SU-DHL-6 (cell line): ENCODE measurements at regions not wholly inside any gene's neighbourhood (a gene's known extent, or its start where the extent isn't known, plus 50 kb on each side); places are given as distances from the start of the nearest gene placed in this dataset.

Experiments used
- CTCF ChIP-seq: fragments of 200-600 bp; sonication (generic); IDR thresholded peaks from one replicate; pipeline ENCODE4 v1.5.1; 2017; ENCODE audit warnings: antibody characterized with exemption, mild to moderate bottlenecking, low read length, moderate library complexity; ENCODE audit not compliant: insufficient read depth, poor library complexity, severe bottlenecking
- EZH2phosphoT487 ChIP-seq: fragments of 200-600 bp; sonication (generic), shearing (Covaris generic); conservative IDR thresholded peaks from 2 replicates; pipeline ENCODE4 v1.6.1; 2018; ENCODE audit warnings: mild to moderate bottlenecking, antibody characterized with exemption, low read length, moderate library complexity, mixed read lengths

GRCh38 chr2:856456-856855 lies 94.2 kb upstream of the SNTG2 start:
- TF ChIP-seq CTCF = no peak
- TF ChIP-seq EZH2phosphoT487 = no peak
